Inferior parietal cortex (tissue), 1 donor: ENCODE measurements at regions not wholly inside any gene's neighbourhood (a gene's known extent, or its start where the extent isn't known, plus 50 kb on each side); places are given as distances from the start of the nearest gene placed in this dataset.

Experiments
- DNase-seq: peaks from one replicate; pipeline ENCODE4 v3.0.0-alpha.2; 2016; ENCODE audit errors: extremely low spot score

GRCh38 chrX:149152941-149153340, 352.2 kb downstream of the IDS start:
- DNase-seq: no peak

- DNase-seq: no peak
Observed at GRCh38 chrX:149151805-149152757, 353.0 kb downstream of the IDS start.

DNA sequence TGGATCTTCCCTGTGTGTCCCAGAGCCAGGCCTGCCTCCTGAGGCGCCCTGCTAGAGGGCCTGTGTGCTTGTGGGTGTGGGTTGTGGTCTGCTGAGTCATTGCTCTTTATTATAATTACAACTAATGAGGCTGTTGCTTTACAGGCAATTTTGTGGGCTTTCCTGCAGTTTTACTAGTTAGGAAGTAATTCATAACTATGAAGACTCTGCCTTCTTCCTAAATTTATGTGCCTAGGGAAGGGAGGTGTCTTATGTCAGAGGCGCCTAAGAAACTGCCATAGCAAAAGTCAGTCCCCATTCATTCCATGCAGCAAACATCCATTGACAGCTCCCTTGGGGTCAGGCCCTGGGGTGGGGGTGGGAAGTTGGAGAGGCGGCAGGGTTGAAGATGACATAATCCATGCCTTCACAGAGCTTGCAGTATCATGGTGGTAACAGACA, 359.2 kb downstream of the IDS start:
- DNase-seq: no peak

DNA sequence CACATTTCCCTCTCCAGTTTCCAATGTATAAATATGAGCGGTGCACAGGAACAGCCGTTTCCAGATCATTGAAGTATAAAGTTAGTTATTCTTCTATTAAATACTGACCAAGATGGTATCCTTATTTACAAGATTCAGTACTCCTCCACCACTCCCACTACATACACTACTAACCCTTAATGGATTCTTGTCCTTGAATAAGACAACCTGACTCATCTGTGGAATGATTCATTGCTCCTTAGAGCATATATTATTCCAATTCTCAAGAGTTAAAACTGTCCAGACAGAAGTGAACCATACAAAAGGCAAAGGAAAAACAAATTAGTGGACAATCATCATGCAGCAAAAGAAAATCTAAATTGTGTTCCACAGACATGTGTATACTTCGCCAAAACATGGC, 373.3 kb downstream of the IDS start:
- no peak for DNase-seq

DNA sequence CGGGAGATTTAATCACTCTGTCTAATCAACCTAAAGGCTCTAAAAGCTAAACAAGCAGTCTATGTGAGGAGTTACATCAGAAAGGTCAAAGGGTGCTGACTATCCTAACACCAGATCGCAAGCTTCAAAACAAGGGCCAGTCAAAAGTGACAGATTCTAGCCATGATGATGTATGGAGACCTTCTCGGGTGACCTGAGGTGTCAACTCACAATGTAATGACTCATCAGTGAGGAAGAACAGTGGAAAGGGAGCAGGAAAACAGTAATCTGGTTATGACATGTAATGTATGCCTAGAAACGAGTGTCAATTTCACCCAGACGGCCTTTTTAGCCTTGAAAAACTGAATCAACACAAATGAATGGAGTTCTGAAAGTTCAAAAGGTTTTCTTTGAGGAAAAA, 375.3 kb downstream of the IDS start:
- DNase-seq: no peak

- no peak for DNase-seq
Observed at GRCh38 chrX:149124526-149125108, 380.5 kb downstream of the IDS start.

DNA sequence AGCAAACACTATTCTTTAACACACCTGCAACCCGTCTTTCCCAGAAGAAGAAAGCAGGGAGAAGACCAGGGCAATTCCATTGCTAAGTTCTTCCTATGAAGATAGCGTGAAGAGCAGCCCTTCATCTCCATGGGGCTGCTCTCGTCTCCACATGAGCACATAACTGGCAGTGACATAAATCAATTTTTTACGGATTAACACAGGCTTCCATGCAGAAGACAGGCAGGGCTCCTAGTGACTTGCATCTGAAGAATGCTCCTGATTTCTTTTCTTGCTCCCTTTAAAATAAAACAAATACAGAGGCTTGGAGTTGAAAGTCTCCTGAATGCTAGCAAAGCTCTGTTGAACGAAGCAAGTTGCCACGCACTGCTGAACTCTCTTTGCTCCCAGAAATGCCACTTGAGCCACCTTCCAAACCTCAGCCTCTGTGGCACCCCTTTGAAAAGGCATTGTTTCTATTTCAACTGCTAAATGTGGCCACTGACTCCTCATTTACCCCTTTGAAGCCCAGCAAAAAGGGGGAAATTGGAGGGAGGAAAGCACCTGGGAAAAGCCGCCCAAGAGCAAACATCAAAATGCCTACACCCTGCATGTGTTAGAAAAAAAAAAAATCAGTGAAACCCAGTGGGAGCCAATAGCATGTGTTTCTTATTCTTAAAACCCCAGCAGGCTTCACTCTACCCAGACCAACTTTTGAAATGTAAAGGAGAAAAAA, 383.7 kb downstream of the IDS start:
- no peak for DNase-seq

DNA sequence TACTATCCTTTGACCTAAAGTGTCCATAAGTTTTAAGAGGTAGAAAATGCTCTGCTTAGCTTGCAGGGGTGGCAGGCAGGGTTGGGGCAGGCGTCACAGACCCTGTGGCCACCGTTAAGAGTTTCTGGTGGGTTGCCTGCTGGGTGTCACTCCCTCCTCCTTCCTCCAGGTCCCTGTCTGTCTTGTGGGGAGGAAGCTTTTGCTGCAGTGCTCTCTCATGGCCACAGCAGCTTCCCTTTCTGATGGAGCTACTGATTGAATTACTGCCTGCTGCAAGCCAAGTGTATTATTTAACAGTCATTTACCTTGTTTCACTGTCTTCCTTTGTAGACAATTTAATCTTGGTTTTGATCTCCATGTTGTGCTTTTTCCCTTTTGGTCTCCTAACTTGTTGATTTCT, 384.6 kb downstream of the IDS start:
- no peak for DNase-seq

GRCh38 chrX:149114874-149115273, 390.2 kb downstream of the IDS start:
- no peak for DNase-seq

DNA sequence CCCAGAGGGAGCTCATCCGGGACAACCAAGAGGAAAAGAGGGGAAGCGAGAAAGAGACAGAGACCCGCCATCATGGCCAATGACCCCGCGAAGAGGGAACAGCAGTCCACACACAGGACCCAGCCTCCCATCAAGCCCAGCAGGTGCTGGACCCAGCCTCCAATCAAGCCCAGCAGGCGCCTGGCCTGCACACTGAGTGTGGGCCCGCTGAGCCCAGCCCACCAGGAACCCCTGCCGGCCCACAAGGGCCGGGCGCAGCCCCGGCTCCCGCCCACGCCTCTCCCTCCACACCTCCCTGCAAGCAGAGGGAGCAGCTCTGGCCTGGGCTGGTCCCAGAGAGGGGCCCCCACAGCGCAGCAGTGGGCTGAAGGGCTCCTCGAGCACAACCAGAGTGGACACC, 391.1 kb downstream of the IDS start:
- DNase-seq: no peak

GRCh38 chrX:149097786-149098185, 407.3 kb downstream of the IDS start:
- no peak for DNase-seq

DNA sequence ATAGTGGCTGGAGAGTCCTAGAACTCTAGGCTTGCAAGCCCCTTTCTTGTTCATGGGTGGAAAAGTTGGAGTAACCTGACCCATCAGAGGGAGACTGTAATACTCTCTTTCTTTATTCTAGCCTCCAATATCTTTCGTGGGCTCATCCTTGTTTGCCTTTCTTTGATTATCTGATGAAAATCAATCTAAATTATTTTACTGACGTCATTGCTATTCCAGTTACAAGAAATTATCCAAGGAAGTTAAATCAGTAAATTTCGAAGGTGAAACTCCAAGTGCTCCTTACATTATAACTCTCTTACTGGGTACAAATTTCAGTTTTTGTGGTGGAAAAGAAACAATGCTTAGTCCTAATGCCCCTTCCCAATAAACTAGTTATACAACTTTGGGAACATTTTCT, 412.9 kb downstream of the IDS start:
- DNase-seq: no peak

DNA sequence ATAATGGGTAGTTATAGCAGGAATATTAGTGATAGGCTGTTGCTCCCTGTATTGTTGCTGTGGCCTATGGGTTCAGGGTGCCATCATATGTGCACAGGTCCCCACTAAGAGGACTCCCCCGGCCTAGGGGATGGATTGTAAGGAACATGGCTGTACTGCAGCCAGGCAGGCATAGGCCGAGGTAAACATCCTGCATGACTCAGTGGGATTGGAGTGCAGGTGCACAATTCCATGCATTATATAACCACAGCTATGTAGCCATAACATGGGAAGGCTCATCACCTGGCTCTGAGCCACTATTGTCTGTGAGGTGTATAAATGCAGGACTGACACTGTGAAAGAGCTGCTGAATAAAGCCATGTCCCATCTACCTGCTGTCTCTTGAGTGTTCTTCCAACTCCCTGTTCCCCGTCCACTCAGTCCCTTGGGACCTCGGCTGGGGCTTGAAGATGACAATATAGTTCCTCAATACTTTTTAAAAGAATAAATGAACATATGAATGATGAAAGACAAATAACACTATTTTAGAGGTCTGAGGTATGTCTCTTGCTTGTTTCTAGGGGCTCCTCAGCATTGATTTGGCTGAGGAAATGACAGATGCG, 425.2 kb downstream of the IDS start:
- DNase-seq: no peak

- DNase-seq: no peak
Observed at GRCh38 chrX:149074398-149074797, 430.7 kb downstream of the IDS start.

- no peak for DNase-seq
Observed at GRCh38 chrX:149073479-149073878, 431.6 kb downstream of the IDS start.

GRCh38 chrX:149069899-149070298, 435.2 kb downstream of the IDS start:
- DNase-seq: no peak

DNA sequence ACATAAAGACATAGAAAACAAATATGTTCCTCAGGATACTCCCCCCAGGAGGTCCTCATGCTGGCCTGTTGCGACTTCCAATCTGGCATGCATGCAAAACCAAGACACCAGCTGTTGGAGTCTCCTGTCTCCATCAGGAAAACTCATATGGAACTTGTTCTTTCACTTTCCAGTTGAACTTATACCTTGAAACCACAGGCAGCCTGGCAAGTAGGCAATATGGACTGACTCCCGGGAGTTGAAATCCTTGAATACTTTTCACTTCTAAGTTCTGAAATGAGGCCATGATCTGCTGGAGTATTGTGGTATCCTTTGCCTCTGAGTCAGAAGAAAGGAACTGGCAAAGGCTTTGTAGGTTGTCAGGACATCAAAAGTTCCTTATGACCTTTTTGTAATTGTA, 444.2 kb downstream of the IDS start:
- no peak for DNase-seq
